Memory B cell (primary cell): ENCODE measurements at regions not wholly inside any gene's neighbourhood (a gene's known extent, or its start where the extent isn't known, plus 50 kb on each side); places are given as distances from the start of the nearest gene placed in this dataset.

Experiments used
- ATAC-seq: fragments of 150-1000 bp; cut with Tn5 transposase; 2 replicates; pipeline ENCODE4 v1.10.0; 2021; ENCODE audit warnings: low read depth, mild to moderate bottlenecking, moderate library complexity
- DNase-seq, 2 donors: peaks; one replicate each; pipeline ENCODE4 v3.0.0; 2022; ENCODE audit warnings: low spot score in 2 of 2
- H3K27ac Mint-ChIP-seq: one replicate; pipeline ENCODE4 v1.8.0; 2022; ENCODE audit warnings: mild to moderate bottlenecking, moderate library complexity, mixed read lengths
- H3K27me3 Mint-ChIP-seq: one replicate; pipeline ENCODE4 v1.8.0; 2022; ENCODE audit warnings: mixed read lengths
- H3K36me3 Mint-ChIP-seq: one replicate; pipeline ENCODE4 v1.8.0; 2022; ENCODE audit warnings: mild to moderate bottlenecking, mixed read lengths
- H3K4me1 Mint-ChIP-seq: one replicate; pipeline ENCODE4 v1.8.0; 2022; ENCODE audit warnings: mixed read lengths
- H3K4me3 Mint-ChIP-seq: one replicate; pipeline ENCODE4 v1.8.0; 2022; ENCODE audit warnings: mild to moderate bottlenecking, moderate library complexity, mixed read lengths
- H3K9me3 Mint-ChIP-seq: one replicate; pipeline ENCODE4 v1.8.0; 2022; ENCODE audit warnings: mixed read lengths

DNA sequence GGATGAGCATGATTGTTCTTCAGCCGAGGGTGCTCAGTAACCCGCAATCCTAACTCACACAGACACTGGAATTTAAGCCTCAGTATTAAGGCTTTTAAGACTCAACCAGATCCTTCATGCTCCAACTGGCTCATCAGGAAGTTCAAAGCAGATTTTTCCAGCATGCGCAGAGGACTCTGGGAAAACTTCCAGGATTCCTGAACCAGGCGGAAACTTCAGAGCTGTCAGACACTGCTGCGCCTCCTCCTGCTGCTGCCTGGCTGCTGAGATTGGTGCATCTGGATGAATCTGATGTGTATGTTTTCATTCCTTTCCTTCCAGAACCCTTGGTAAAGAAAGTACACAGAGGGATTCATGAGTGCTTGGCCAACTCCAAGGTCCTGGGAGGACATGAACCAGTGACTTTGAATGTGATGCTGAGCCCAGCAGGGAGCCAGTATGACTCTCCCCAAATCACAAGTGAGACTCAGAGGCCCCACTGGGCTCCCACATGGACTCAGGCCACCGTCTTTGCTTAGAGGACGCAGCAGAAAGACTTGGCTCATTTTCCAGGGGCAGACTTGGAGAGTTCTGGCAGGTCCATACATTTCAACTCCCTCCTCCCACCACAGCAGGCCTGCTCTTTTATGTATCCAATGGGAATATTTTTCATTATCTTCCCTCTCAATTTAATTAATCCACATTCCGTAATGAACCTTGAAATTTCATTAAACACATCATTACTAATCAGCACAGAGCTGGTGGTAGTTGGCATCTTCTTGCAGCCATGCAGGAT, 143.5 kb upstream of the HDAC4 start:
- Mint-ChIP-seq H3K27me3 (peaks cover 17% of the 10 kb centered on the region), H3K27ac (no peak overlapping the region), H3K4me1 (peaks cover 7% of the 10 kb centered on the region), H3K9me3 (peaks cover 6% of the 10 kb centered on the region), H3K4me3 (no peak overlapping the region), H3K36me3 (no peaks in the 10 kb centered on the region)
- ATAC-seq = no peak
- no peak for DNase-seq

DNA sequence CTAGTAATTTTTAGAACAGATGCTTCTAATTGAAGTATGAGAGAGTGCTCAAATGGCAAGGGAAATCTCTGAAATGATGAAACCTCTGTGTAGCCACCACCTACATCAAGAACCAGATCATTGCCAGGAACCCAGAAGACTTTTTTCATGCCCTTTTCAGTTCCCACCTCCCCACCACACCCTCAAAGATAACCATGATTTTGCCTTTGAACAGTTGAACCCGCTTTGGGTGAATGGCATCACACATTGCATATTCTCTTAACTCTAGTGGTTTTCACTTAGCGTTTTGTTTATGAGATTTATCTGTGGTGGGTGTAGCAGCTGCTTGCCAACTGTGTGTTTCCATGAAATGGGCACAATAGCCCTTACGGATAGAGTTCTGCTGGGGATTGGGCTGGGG, 142.9 kb upstream of the HDAC4 start:
- peaks cover 18% of the 10 kb centered on the region for H3K27me3 Mint-ChIP-seq
- peaks cover 7% of the 10 kb centered on the region for H3K4me1 Mint-ChIP-seq
- no peak overlapping the region for H3K4me3 Mint-ChIP-seq

DNA sequence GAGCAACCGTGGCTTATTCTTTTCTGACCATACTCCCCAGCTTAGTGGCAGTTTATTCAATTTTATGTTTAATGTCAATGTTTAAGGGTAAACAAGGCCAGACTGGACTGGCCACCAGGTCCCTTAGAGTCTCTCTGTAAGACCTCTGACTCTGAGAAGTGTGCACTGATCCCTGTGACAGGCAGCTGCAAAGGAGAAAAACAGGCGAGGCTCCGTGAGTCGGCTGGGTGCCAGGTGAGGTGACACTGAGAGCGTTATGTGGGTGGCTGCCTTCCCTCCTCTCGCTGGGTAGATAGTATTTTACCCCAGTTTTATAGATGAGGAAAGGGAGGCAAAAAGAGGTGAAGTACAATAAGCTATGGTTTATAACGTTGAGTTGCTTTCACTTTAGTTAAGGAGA, 139.4 kb upstream of the HDAC4 start:
- Mint-ChIP-seq H3K27ac (no peak overlapping the region), H3K4me3 (no peak overlapping the region), H3K9me3 (peaks cover 7% of the 10 kb centered on the region), H3K36me3 (peaks cover 2% of the 10 kb centered on the region), H3K27me3 (peaks cover 23% of the 10 kb centered on the region), H3K4me1 (peaks cover 2% of the 10 kb centered on the region)
- DNase-seq (no peak), ATAC-seq (no peak)

More for the DNA sequence above, 142.9 kb upstream of the HDAC4 start:
- DNase-seq (no peak), ATAC-seq (no peak)
- Mint-ChIP-seq H3K27ac (no peak overlapping the region), H3K36me3 (no peaks in the 10 kb centered on the region), H3K9me3 (peaks cover 6% of the 10 kb centered on the region)

DNA sequence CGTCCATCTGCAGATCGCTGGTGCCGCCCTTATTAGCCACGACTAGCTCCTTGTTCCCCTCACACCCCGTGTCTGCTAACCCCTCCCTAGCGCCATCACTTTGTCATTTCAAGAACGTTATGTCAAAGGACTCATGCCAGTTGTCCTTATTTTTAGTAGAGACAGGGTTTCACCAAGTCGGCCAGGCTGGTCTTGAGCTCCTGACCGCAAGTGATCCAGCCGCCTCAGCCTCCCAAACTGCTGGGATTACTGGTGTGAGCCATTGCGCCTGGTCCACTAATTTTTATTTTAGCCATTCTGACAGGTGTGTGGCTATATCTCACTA, 138.9 kb upstream of the HDAC4 start:
- H3K36me3 Mint-ChIP-seq = peaks cover 2% of the 10 kb centered on the region
- H3K9me3 Mint-ChIP-seq = peaks cover 7% of the 10 kb centered on the region
- no peak for DNase-seq
- no peak overlapping the region for H3K4me3 Mint-ChIP-seq
- H3K27me3 Mint-ChIP-seq = peaks cover 22% of the 10 kb centered on the region
- no peaks in the 10 kb centered on the region for H3K4me1 Mint-ChIP-seq
- ATAC-seq = no peak
- H3K27ac Mint-ChIP-seq = no peak overlapping the region

DNA sequence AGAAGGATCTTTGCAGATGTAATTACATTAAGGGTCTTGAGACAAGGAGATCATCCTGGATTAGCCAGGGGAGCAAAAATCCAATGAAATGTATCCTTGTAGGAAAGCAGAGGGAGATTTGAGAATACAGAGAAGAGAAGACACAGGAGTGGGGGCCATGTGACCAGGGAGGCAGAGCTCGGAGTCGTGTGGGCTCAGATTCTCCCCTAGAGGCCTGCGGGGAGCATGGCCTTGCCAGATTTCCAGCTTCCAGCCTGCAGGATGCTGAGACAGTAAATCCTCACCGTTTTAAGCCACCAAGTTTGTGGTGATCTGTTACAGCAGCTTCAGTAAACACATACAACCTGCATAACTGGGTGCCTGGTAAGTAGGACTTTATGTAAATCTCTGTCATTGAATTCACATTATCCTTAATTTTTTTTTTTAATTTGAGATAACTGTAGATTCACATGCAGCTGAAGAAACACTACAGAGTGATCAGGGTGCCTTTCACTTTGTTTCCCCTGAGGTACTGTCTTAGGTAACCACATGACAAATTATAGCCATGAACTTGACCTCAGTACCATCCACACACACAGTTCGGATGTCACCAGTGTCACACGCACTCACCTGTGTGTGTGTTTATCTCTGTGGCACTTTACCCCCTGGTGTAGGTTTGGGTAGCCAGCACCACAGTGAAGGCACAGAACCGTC, 138.4 kb upstream of the HDAC4 start:
- H3K9me3 Mint-ChIP-seq = peaks cover 7% of the 10 kb centered on the region
- H3K27me3 Mint-ChIP-seq = peaks cover 22% of the 10 kb centered on the region
- no peak for ATAC-seq
- no peak for DNase-seq
- H3K4me1 Mint-ChIP-seq = no peaks in the 10 kb centered on the region
- peaks cover 2% of the 10 kb centered on the region for H3K36me3 Mint-ChIP-seq
- H3K27ac Mint-ChIP-seq = no peak overlapping the region
- no peak overlapping the region for H3K4me3 Mint-ChIP-seq

DNA sequence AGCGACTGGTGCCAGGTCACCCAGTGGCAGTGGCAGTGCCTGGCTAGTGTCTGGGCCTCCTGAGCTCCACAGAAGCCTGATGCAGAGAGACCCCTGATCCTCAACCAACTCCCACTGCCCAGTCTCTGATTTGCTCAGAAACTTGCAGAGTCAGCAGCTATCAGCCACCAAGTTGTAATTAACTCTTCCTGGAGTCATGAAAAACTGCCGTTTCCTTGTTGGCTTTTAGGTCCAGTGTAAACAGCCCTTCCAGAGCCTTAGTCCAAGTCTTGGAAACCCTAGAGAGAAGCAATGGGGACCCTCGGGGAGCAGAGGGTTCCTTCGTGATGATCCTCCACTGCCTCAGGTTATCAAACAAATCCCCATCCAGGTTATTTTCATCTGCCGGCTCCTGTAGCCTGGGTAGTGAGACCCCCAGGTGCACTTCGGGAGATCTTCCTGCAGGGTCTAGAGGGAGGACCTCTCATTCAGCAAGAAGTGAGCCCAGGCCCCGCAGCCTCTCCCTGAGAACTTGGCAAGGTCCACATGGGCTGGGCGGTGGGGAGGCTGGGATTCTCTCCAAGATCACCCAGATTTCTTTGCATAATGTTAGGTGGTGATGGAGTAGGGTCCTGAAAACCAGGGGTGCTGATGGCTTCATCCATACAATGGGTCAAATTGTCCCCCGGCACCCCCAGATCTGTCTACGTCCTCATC, 137.7 kb upstream of the HDAC4 start:
- DNase-seq = no peak
- Mint-ChIP-seq H3K9me3 (peaks cover 7% of the 10 kb centered on the region), H3K4me1 (no peaks in the 10 kb centered on the region), H3K4me3 (no peak overlapping the region), H3K27ac (no peak overlapping the region), H3K36me3 (peaks cover 2% of the 10 kb centered on the region), H3K27me3 (peaks cover 19% of the 10 kb centered on the region)
- ATAC-seq = no peak

DNA sequence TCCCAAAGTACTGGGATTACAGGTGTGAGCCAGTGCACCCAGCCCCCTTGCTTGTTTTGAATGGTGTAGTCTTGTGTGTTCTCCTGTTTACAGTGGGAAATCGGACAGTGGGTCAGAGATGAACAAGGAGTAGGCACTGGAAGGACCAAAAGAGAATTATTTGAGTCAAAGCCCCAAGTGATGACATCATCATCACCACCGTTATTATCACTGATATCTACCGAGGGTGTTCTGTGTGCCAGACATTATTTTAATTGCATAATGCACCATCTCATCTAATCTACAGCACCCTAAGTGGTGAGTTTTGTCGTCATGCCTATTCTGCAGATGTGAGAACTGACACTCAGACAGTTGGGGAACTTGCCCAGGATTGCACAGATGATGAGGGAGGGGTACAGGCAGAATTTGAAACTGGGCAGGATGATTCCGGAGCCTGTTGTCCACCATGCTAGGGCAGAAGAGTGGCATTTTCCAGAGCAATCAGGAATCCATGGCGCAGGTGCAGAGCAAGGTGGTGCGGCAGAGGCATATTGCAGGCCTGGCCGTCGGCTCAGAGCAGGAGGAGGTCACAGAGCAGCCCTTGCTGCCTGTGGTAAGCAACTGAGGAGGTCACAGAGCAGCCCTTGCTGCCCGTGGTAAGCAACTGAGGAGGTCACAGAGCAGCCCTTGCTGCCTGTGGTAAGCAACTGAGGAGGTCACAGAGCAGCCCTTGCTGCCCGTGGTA, 137.0 kb upstream of the HDAC4 start:
- peaks cover 2% of the 10 kb centered on the region for H3K4me1 Mint-ChIP-seq
- peaks cover 2% of the 10 kb centered on the region for H3K36me3 Mint-ChIP-seq
- H3K9me3 Mint-ChIP-seq = peaks cover 7% of the 10 kb centered on the region
- H3K4me3 Mint-ChIP-seq = no peak overlapping the region
- no peak for ATAC-seq
- peaks cover 19% of the 10 kb centered on the region for H3K27me3 Mint-ChIP-seq
- no peak for DNase-seq
- H3K27ac Mint-ChIP-seq = no peak overlapping the region

DNA sequence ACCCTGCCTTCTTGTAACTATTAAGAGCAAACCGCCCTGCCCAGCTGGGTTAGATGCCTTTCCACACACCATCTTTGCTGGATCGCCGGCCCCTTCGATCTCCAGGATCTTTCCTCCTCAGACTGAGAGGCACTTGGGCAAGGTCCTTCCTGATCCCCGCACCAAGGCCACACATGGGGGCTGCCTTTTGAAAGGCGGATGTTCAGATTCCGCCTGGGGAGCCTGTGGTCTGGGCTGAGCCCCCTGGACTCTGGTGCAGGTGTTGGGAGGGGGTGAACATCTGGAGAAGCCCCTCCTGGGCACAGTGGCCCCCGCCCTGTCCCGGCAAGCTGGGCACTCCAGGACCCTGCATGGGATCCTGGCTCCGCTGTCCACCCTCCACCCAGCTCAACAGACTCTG, 135.4 kb upstream of the HDAC4 start:
- H3K27me3 Mint-ChIP-seq = peaks cover 18% of the 10 kb centered on the region
- peaks cover 2% of the 10 kb centered on the region for H3K4me1 Mint-ChIP-seq
- no peak for DNase-seq
- no peak for ATAC-seq
- H3K4me3 Mint-ChIP-seq = no peak overlapping the region
- H3K36me3 Mint-ChIP-seq = peaks cover 2% of the 10 kb centered on the region
- H3K9me3 Mint-ChIP-seq = peaks cover 4% of the 10 kb centered on the region
- no peak overlapping the region for H3K27ac Mint-ChIP-seq

DNA sequence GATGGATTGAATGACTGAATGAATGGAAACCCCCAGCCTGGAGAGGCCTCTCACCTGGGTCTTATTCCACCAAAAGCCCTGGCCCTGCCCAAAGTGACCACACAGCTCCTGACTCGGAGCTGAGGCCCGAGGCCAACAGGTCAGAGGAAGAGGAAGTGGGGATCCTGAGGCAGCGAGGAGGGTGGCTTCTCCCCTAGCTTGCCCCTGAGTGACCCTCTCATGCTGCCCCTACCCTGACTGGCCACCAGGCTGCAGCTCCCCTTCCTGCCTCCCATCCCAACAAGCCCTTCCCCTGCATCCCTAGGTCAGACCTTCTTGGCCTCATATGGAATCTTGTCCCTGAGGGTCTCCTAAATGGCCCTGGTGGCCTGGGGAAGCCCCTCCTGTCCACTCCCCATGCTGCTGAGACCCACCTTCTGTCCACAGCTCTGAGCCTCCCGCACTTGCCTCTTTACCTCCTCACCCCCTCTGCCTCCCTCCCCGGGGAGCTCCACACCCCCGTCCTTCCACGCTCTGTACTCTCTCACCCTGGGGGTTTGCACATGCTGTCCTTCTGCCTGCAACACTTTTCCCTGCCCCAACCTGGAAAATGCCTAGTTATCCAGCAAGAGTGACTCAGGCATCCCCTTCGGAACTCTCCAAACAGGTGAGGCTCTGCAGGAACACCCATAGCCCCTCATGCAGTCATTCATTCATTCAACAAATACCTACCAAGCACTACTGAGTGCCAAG, 134.8 kb upstream of the HDAC4 start:
- H3K27ac Mint-ChIP-seq = no peak overlapping the region
- peaks cover 18% of the 10 kb centered on the region for H3K27me3 Mint-ChIP-seq
- H3K4me1 Mint-ChIP-seq = peaks cover 2% of the 10 kb centered on the region
- no peak overlapping the region for H3K4me3 Mint-ChIP-seq
- peaks cover 5% of the 10 kb centered on the region for H3K9me3 Mint-ChIP-seq
- peaks cover 2% of the 10 kb centered on the region for H3K36me3 Mint-ChIP-seq
- ATAC-seq (no peak), DNase-seq (no peak)

DNA sequence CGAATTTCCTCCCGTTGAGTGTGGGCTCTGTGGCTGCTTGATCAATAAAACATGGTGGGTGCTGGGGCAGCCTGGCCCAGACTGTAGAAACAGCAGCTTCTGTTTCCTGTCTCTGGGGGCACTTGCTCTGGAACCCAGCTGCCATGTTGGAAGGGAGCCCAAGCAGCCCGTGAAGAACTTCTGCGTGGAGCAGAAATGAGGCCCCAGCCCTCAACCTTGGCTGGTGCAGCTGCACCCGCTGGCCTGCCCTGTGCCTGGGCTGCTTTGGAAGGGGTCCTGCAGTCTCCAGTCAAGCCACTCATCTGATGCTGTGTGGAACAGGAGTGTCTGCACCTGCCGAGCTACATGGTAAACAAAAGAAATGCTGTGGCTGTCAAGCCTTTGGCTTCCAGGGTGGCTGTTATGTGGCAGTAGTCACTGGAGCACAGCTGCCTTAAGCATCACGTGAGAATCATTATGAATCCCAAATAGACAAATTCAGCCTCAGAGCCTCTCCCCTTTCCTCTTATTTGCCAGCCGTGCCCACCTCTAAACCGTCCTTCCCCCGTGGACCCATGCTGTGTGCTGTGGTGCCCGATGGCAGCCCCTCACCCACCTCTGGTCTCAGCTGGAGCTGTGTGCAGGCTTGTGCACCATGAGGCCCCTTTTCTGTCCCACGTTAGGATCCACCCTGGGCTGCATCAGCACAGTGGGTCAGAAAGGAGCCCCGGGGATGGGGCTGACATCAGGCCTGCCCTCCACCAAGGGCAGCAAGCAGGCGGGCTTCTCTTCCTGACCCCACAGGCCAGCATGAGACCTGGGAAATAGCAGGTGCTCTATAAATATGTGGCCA, 134.0 kb upstream of the HDAC4 start:
- DNase-seq (no peak), ATAC-seq (no peak)
- Mint-ChIP-seq H3K9me3 (peaks cover 4% of the 10 kb centered on the region), H3K4me3 (no peak overlapping the region), H3K27me3 (peaks cover 14% of the 10 kb centered on the region), H3K27ac (no peak overlapping the region), H3K36me3 (peaks cover 2% of the 10 kb centered on the region), H3K4me1 (peaks cover 2% of the 10 kb centered on the region)

DNA sequence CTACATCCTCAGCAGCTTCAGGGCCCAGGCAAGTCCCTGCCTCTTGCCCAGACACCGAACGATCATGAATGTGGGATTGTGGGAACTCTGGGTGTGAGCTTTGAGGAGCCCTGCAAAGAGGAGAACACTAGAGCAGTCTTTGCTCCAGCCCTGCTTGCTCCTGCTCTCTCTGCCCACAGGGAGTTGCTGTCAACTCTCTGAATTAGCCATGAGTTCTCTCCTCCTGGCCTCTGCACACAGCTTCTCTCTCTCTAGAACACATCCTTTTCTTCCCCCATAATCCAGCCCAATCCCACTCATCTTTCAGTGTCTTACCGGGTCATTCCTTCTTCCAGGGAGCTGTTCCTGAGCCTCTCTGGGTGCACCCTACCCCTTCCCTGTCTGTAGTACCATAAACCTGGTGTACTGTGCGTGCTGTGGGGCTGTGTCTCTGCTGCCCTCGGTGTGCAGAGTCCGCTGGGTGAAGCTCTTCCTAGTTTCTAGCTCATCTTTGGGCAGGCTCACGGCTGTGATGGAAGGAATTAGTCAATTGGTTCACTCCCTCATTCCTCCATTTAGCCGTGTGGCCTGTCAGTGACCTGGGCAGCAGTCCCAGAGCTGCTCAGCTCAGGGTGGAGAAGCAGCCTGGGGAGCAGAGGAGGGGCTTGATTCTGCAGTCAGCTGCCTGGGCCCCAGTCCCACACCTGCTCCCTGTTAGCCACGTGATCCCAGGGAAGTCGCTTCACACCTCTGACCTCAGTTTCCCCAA, 132.9 kb upstream of the HDAC4 start:
- Mint-ChIP-seq H3K4me3 (no peak overlapping the region), H3K27ac (no peak overlapping the region), H3K36me3 (peaks cover 2% of the 10 kb centered on the region), H3K9me3 (peaks cover 4% of the 10 kb centered on the region), H3K4me1 (peaks cover 2% of the 10 kb centered on the region), H3K27me3 (peaks cover 12% of the 10 kb centered on the region)
- DNase-seq = no peak
- no peak for ATAC-seq

DNA sequence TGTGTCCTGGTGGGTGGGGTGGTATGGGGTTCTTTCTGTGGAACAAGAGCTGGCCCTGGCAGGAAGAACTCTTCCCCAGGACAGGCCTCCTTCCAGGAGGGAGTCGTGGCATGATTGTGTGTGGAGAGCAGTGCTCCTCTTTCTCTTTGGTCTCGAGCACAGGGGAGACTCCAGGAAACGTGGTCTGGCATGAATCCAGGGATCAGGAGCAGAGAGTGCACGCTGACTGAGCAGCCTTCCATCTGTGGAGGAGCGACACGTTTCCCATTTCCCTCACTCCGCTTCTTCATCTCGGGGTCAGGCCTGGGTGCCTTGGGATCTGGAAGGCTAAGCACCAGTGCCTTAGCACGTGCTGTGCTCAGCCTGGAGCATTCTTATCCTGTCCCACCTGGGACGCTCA, 132.0 kb upstream of the HDAC4 start:
- DNase-seq = no peak
- peaks cover 4% of the 10 kb centered on the region for H3K9me3 Mint-ChIP-seq
- ATAC-seq = no peak
- H3K27ac Mint-ChIP-seq = no peak overlapping the region
- H3K27me3 Mint-ChIP-seq = peaks cover 9% of the 10 kb centered on the region
- peaks cover 2% of the 10 kb centered on the region for H3K36me3 Mint-ChIP-seq
- H3K4me1 Mint-ChIP-seq = peaks cover 2% of the 10 kb centered on the region
- no peak overlapping the region for H3K4me3 Mint-ChIP-seq
